Testis (tissue), 2 donors: ENCODE measurements at regions not wholly inside any gene's neighbourhood (a gene's known extent, or its start where the extent isn't known, plus 50 kb on each side); places are given as distances from the start of the nearest gene placed in this dataset.

Experiments used
- CTCF ChIP-seq, 3 experiments: fragments of 450-650 bp in 2 of 3; fragments of 200-600 bp in 1 of 3; sonication (generic) in 1 of 3; IDR thresholded peaks; one replicate each; pipeline ENCODE4 v1.5.1; 2016 to 2019; ENCODE audit warnings: antibody characterized with exemption in 3 of 3, mild to moderate bottlenecking in 2 of 3, moderate library complexity in 1 of 3
- POLR2A ChIP-seq: fragments of 450-650 bp; IDR thresholded peaks from one replicate; pipeline ENCODE4 v1.6.1; 2017; ENCODE audit warnings: antibody characterized with exemption, mild to moderate bottlenecking, moderate library complexity

- TF ChIP-seq CTCF (IDR thresholded peaks at IDR 0.05), result no peak
- no peak for TF ChIP-seq POLR2A
These were observed 77.5 kb upstream of the MIR17HG start for GRCh38 chr13:91270031-91270430.
